ENCODE measurements at regions not wholly inside any gene's neighbourhood (a gene's known extent, or its start where the extent isn't known, plus 50 kb on each side); places are given as distances from the start of the nearest gene placed in this dataset.

GRCh38 chr13:36516225-36516624, 83.9 kb downstream of the CCNA1 start:
- no peak overlapping the region for H3K4me3 ChIP-seq
- no peaks in the 10 kb centered on the region for H3K4me1 ChIP-seq
- DNase-seq: no peak
- H3K9me3 ChIP-seq: no peaks in the 10 kb centered on the region
- no peak overlapping the region for H3K27ac ChIP-seq
- intact Hi-C loops (cut with DNase I; ENCODE audit: low total_unique reads): no loop called here
- H3K36me3 ChIP-seq: no peaks in the 10 kb centered on the region
- H3K27me3 ChIP-seq: no peaks in the 10 kb centered on the region
- TF ChIP-seq CTCF (IDR thresholded peaks at IDR 0.05): no peak

- Histone ChIP-seq H3K27me3 (no peaks in the 10 kb centered on the region), H3K9me3 (no peaks in the 10 kb centered on the region), H3K4me1 (no peaks in the 10 kb centered on the region), H3K36me3 (no peaks in the 10 kb centered on the region), H3K27ac (no peak overlapping the region), H3K4me3 (no peak overlapping the region)
- intact Hi-C loops (cut with DNase I; ENCODE audit: low total_unique reads): no loop called here
- DNase-seq: no peak
- TF ChIP-seq CTCF (IDR thresholded peaks at IDR 0.05): no peak
These were observed 86.4 kb downstream of the CCNA1 start for GRCh38 chr13:36518707-36519106.

GRCh38 chr13:36519432-36519831, 87.1 kb downstream of the CCNA1 start:
- Histone ChIP-seq H3K27ac (no peak overlapping the region), H3K4me1 (no peaks in the 10 kb centered on the region), H3K4me3 (no peak overlapping the region), H3K36me3 (no peaks in the 10 kb centered on the region), H3K27me3 (no peaks in the 10 kb centered on the region), H3K9me3 (no peaks in the 10 kb centered on the region)
- TF ChIP-seq CTCF (IDR thresholded peaks at IDR 0.05): no peak
- intact Hi-C loops (cut with DNase I; ENCODE audit: low total_unique reads): no loop called here
- no peak for DNase-seq

GRCh38 chr13:36520111-36520510, 87.8 kb downstream of the CCNA1 start:
- no peak for TF ChIP-seq CTCF (IDR thresholded peaks at IDR 0.05)
- intact Hi-C loops (cut with DNase I; ENCODE audit: low total_unique reads): loop anchor here (10.0 kb wide), 1 partner anchor 1025 kb away; no protein-coding TSS in a partner anchor
- H3K4me1 ChIP-seq: no peaks in the 10 kb centered on the region
- DNase-seq: no peak
- H3K4me3 ChIP-seq: no peak overlapping the region
- H3K27ac ChIP-seq: no peak overlapping the region
- no peaks in the 10 kb centered on the region for H3K27me3 ChIP-seq
- no peaks in the 10 kb centered on the region for H3K36me3 ChIP-seq
- H3K9me3 ChIP-seq: no peaks in the 10 kb centered on the region

GRCh38 chr13:36526897-36527296, 94.6 kb downstream of the CCNA1 start:
- Histone ChIP-seq H3K4me3 (no peak overlapping the region), H3K36me3 (no peaks in the 10 kb centered on the region), H3K4me1 (no peaks in the 10 kb centered on the region), H3K9me3 (no peaks in the 10 kb centered on the region), H3K27ac (no peak overlapping the region), H3K27me3 (no peaks in the 10 kb centered on the region)
- DNase-seq: no peak
- intact Hi-C loops (cut with DNase I; ENCODE audit: low total_unique reads): loop anchor here (10.0 kb wide), 1 partner anchor 1018 kb away; no protein-coding TSS in a partner anchor
- TF ChIP-seq CTCF (IDR thresholded peaks at IDR 0.05): no peak

GRCh38 chr13:36528105-36528504, 95.8 kb downstream of the CCNA1 start:
- no peaks in the 10 kb centered on the region for H3K36me3 ChIP-seq
- no peaks in the 10 kb centered on the region for H3K4me1 ChIP-seq
- no peak overlapping the region for H3K27ac ChIP-seq
- H3K4me3 ChIP-seq: no peak overlapping the region
- DNase-seq: no peak
- TF ChIP-seq CTCF (IDR thresholded peaks at IDR 0.05): no peak
- H3K9me3 ChIP-seq: no peaks in the 10 kb centered on the region
- H3K27me3 ChIP-seq: no peaks in the 10 kb centered on the region
- intact Hi-C loops (cut with DNase I; ENCODE audit: low total_unique reads): loop anchor here (10.0 kb wide), 1 partner anchor 1017 kb away; no protein-coding TSS in a partner anchor

All from tibial artery (tissue), 4 donors.